CD4-positive, alpha-beta T cell treated with Interleukin-17A for 4 hours (primary cell): ENCODE measurements at regions not wholly inside any gene's neighbourhood (a gene's known extent, or its start where the extent isn't known, plus 50 kb on each side); places are given as distances from the start of the nearest gene placed in this dataset.

Source experiments
- DNase-seq: peaks from one replicate; pipeline ENCODE4 v3.0.0-alpha.2; 2020; ENCODE audit warnings: mixed read lengths

DNA sequence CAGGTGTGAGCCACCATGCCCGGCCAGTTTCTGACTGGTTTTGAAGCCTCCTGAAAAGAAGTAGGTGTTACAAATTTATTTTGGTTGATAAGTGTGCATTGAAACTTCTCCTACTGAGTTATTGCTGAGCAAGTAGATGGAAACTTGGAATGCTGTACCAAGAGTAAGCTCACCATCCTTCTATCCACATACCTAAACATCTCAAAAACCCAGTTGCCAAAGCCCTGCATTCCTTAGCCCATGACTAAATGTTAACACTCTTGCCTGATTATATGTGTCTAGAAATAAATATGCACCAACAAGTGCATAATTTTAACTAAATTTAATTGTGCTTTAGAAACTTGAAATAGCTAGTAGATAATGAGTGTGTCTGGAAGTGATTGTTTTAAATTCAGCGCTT is 357.8 kb downstream of the DUSP6 start:
- no peak for DNase-seq

DNA sequence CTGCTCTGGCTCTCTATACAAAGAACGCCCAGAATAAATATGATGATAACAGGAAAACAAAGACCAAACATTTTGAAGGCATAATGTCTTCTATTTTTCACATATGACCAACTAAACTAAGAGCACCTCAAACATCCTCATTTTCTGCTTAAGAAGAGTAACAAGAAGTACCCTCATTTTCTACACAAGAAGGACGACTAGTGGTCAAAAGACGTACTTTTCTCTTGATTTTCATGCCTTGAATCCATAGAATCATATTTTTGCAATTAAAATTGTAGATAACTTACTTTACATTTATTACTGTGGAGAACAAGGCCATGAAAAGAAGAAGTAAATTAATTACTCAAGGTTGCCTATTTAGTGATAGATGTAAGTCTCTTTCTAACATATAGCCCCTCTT is 358.6 kb downstream of the DUSP6 start:
- DNase-seq = no peak

DNA sequence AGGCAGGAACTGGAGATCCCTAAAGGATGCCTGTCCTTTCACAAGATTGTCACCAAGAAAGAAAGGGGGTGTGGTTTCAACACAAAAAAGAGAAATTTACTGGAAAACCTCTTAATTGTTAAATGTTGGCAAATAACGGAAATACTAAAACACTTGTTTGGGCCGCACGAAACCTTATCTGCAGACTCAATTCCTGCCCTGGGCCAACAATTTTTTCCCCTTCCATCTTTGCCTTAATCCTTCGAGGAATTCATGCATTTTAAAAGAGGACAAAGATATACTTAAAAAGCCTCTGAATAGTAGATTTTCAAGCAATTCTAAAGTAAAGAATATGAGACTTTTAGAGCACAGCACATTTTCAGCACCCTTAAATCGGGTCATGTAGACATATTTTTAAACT is 366.2 kb downstream of the DUSP6 start:
- DNase-seq = no peak

DNA sequence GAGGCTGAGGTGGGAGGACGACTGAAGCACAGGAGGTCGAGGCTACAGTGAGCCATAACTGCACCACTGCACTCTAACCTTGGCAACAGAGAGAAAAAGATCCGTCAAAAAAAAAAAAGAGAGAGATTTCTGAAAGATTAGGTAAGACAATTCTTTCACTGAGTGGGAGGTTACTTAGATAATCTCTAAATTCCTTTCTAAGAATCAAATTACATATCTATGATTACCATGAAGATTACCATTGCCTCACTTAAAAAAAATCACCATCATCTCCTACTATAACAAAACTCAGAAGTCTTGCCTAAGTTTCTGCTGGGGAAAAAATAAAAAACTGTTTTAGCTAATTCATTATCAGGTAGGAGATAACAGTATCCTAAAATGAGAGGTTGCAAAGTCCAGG is 366.7 kb downstream of the DUSP6 start:
- no peak for DNase-seq

DNA sequence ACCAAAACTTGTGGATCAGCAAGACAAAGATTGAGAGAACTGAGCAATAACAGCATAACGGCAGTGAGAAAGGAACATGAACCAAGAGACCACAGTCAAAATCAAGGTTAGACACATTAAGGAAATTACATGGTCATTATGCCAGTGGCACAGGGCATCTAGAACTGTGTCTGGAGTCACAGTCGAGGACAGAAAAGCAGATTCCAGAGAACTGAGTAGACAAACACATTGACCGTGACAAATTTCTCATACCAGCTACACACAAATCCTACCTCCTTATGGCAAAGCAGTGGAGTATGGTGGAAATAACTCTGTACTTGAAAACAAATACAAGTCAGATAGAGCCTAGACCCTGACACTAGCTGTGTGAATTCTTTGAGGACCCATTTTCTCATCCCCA is 367.3 kb downstream of the DUSP6 start:
- DNase-seq = no peak

DNA sequence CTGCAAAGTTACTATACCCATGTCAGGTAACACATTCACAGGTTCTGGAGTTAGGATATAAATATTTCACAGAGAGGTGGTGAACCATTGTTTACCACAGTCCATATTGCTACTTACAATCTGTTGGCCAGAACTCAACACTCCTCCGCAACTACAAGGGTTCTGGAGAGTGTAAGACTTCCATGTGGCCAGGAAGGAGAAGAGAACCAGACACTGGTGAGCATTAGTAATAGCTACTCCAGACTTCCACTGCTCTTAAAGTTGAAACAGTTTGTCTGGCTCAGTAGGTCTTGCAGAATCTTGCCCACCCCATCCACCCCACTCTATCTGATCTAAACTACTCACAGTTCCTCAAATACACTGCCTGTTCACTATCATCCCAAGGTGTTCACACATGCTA is 369.6 kb downstream of the DUSP6 start:
- DNase-seq = no peak

DNA sequence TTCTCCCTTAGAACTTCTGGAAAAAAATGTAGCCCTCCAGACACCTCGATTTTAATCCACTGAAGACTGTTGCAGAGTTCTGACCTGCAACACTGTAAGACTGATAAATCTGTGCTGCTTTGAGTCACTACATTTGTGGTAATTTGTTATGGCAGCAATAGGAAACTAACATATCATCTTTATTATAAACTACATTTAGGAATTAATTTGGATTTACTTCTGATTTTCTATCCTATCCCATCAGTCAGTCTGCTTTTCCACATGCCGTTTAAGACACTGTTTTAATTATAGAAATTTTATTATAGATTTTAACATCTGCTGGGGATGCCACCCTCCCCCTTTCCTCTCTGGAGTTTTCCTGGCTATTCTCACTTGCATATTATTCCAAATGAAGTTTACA is 375.2 kb downstream of the DUSP6 start:
- no peak for DNase-seq

- no peak for DNase-seq
Measured at GRCh38 chr12:88973998-88974397, 378.3 kb downstream of the DUSP6 start.

GRCh38 chr12:88970740-88971139 is 381.6 kb downstream of the DUSP6 start:
- no peak for DNase-seq

DNA sequence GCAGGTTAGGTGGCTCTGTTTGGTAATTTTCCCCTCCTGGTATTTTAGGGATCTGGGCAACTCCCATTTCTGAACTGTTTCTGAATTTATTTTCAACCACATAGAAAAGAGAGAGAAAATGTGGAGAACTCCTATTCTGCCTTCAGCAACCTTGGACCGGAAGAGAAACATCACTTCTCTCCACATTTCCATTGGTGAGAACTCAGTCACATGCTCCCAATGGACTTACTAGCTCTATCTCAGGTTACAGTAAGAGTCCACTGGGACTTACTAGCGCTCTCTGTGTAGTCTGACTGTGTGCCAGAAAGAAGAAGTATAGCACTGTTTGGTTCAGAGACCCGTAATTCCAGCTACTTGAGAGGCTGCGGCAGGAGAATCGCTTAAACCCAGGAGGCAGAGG is 383.2 kb downstream of the DUSP6 start:
- no peak for DNase-seq

DNA sequence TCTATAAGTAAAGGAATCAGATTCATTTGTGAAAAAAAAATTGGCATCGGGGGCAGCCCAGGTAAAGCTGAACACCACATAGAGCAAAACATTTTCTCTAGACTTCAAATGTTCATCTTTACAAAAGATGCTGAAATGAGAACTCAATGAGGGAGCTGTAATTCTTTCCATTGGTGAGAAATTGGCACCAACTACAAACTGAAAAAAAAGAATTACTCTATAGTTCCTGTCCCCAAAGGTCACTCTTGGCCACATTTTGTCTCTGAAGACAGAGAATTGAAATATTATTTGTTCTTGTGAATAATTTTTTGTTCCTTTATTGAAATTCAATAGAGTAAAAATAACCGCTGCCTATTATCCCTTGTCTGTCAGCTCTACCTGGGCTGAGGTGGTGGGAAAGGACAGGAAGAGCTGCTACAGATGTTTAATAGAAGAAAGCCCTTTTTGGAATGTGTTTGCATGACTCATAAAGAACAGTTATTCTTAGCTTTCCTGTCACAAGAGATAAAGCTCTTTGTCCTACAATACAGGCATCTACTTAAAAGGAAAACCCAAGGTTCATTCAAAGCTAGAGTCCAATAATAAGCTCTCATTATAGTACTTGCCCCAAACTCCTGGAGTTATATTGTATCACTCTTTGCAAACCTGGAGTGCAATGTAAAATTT is 380.1 kb upstream of the KITLG start:
- DNase-seq = no peak

DNA sequence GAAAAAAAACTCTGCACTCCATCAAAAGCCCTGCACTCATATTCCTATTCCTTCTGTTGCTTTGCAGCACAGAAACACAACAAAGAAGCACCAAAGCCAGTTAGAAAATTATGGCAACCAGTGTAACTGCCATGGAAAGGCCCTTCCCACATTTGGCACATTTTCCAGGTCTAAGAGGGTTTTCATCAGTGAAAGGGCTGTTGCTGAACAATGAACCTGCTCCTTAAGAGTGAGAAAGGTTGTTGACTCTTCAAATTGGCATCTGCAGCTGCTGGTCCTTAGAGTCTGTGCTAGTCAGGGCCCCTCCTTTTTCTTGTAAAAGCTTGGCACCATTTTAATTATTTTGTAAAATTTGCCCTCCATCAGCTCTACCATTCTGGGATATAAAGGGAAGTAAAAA is 378.7 kb upstream of the KITLG start:
- no peak for DNase-seq

- DNase-seq = no peak
Measured at GRCh38 chr12:88958153-88958552, 377.9 kb upstream of the KITLG start.

DNA sequence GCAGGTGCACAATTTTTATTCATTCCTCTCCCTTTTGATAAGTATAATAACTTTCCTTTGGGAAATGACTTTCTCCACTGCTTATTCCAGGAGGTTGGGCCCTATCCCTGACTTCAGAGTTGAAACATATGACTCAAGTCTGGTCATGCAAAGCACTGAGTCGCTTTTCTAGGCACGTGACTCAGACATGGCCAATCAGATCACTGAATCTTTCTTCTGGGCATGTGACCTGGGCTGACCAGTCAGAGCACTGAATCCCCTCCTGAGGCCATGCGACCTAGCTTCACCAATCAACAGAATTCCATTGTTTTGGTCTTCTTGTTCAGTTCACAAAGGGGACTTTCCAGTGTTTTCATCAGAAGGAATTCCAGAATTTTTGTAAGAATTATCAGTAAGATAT is 377.1 kb upstream of the KITLG start:
- DNase-seq = no peak

- no peak for DNase-seq
Measured at GRCh38 chr12:88955531-88955930, 375.3 kb upstream of the KITLG start.

- no peak for DNase-seq
Measured at GRCh38 chr12:88953029-88953586, 372.8 kb upstream of the KITLG start.

GRCh38 chr12:88952562-88952942 is 372.3 kb upstream of the KITLG start:
- DNase-seq = no peak

GRCh38 chr12:88951860-88952561 is 371.7 kb upstream of the KITLG start:
- DNase-seq = no peak

DNA sequence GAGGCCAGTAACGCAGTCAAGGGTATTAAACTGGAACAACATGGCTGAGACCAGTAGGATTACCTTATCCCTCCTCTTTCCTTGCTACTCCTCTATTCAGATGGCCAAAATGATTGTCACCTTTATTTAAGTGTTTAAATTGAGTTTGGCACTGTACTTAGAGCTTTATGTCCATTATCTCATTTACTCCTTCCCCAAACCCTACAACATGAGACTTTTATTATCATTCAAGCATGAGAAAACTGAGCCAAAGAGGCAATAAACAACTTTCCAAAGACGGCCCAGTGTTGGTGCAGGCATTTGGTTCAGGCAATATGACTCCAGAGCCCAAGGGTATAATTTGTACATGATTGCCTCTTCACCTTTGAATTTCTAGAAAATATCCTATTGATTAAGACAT is 370.9 kb upstream of the KITLG start:
- DNase-seq = no peak

- no peak for DNase-seq
Measured at GRCh38 chr12:88947486-88948043, 367.3 kb upstream of the KITLG start.

GRCh38 chr12:88946372-88946997 is 366.2 kb upstream of the KITLG start:
- DNase-seq = no peak

- DNase-seq = no peak
Measured at GRCh38 chr12:88945051-88945732, 364.9 kb upstream of the KITLG start.

DNA sequence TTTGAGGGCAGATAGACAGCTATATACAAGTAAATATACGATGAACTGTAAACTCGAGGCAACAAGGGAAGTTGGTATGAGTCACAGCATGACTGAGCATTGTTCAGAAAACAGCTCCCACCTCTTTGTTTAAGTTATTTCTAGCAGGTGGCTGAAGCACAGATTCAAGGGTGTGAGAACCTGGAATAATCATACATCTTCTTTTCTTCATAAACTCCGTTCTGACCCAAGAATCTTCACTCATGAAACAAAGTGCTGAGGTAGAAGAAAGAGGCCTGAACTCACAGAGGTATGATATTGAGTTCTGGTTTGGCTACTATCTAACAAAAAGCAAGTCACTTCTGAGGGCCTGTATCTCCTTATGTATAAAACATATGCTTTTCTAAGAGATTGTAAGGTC is 364.1 kb upstream of the KITLG start:
- DNase-seq = no peak
